ENCODE measurements at regions not wholly inside any gene's neighbourhood (a gene's known extent, or its start where the extent isn't known, plus 50 kb on each side); places are given as distances from the start of the nearest gene placed in this dataset.
"Not testable (repeated sequence)": the region's sequence is repeated elsewhere in the genome, so short reads cannot be mapped to it uniquely, and the experiment has no call there.

- FAIRE-seq: not testable (repeated sequence)
These were observed 682.9 kb downstream of the ZEB2 start for GRCh38 chr2:143837055-143837454.

- FAIRE-seq: no peak
These were observed 684.4 kb downstream of the ZEB2 start for GRCh38 chr2:143835481-143835880.

GRCh38 chr2:143833015-143833660 is 686.8 kb downstream of the ZEB2 start:
- no peak for FAIRE-seq

- FAIRE-seq: no peak
These were observed 689.4 kb downstream of the ZEB2 start for GRCh38 chr2:143830476-143830875.

- FAIRE-seq: no peak
These were observed 691.0 kb downstream of the ZEB2 start for GRCh38 chr2:143828763-143829537.

GRCh38 chr2:143824791-143825190 is 695.1 kb downstream of the ZEB2 start:
- FAIRE-seq: no peak

GRCh38 chr2:143823876-143824275 is 694.7 kb downstream of the ARHGAP15 start:
- no peak for FAIRE-seq

GRCh38 chr2:143823296-143823695 is 694.1 kb downstream of the ARHGAP15 start:
- FAIRE-seq: no peak

GRCh38 chr2:143822736-143823135 is 693.5 kb downstream of the ARHGAP15 start:
- FAIRE-seq: no peak

GRCh38 chr2:143819764-143820163 is 690.5 kb downstream of the ARHGAP15 start:
- FAIRE-seq: no peak

GRCh38 chr2:143819190-143819735 is 690.0 kb downstream of the ARHGAP15 start:
- FAIRE-seq: no peak

Measured in A204.1 (cell line).